Islet precursor cell (in vitro differentiated cells): ENCODE measurements at regions not wholly inside any gene's neighbourhood (a gene's known extent, or its start where the extent isn't known, plus 50 kb on each side); places are given as distances from the start of the nearest gene placed in this dataset.
A peak's percentile ranks its signal among the peaks of the same experiment; 100 is the strongest.
"Not testable (repeated sequence)": the region's sequence is repeated elsewhere in the genome, so short reads cannot be mapped to it uniquely, and the experiment has no call there.

ENCODE experiments used
- DNase-seq: peaks from one replicate; pipeline ENCODE4 v3.0.0-alpha.2; 2018

DNA sequence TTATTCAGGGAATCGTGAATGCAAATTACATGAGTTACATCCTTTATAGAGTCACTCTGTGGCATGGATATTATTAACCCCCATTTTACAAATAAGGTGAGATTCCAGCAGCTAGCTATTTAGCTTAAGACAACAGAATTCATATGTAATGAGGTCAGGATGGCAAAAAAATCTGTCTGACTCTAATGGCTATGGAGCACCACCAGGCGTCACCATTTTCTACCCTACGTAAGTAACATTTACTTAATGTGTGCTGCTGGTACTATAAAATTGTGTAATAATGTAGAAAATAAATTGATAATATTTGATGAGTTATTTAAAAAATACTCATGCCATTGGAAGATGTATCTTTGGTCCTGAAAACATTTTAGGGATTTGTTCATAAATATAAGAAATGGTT, 2040.1 kb upstream of the LRRTM1 start:
- DNase-seq, result no peak

GRCh38 chr2:82342356-82342755, 2037.8 kb upstream of the LRRTM1 start:
- DNase-seq, result no peak

GRCh38 chr2:82340578-82341053, 2036.1 kb upstream of the LRRTM1 start:
- DNase-seq, result peak; percentile 62

- DNase-seq, result no peak
Measured at GRCh38 chr2:82339805-82340204, 2035.3 kb upstream of the LRRTM1 start.

GRCh38 chr2:82333697-82334096, 2029.1 kb upstream of the LRRTM1 start:
- no peak for DNase-seq

- no peak for DNase-seq
Measured at GRCh38 chr2:82330155-82330554, 2025.6 kb upstream of the LRRTM1 start.

GRCh38 chr2:82326180-82326767, 2021.7 kb upstream of the LRRTM1 start:
- not testable (repeated sequence) for DNase-seq

DNA sequence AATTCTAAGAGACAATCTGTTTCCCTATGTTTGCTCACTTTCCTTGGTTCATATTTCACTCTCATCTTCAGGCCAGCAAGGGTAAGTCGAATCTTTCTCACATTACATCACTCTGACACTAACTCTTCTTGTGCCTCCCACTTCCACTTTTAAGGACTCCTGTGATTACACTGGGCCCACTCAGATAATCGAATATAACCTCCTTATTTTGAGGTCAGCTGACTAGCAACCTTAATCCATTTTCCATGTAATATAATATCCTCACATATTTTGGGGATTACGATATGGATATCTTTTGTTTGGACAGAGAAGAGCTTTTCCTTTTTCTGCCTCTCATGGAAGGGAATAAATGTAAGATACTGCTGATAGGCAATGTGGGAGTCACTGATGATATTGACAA, 2015.7 kb upstream of the LRRTM1 start:
- no peak for DNase-seq

DNA sequence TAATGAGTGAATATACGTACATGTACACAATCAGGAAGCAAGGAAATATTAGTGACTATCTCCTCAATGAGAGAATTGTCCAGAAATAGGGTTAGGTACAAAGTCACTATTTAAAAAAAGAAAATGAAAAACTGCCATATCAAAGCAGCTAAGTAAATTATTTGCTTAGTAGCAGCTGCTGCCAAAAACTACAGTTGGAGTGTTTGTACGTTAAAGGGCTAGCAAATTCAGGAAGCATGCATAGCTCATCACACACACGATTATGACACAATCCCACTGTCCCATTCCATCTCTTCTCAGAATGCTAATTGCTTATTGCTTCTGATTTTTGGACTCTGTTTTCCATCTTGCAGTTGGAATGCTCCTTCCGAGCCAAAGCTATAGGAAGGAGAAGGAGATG, 2012.5 kb upstream of the LRRTM1 start:
- DNase-seq, result no peak

DNA sequence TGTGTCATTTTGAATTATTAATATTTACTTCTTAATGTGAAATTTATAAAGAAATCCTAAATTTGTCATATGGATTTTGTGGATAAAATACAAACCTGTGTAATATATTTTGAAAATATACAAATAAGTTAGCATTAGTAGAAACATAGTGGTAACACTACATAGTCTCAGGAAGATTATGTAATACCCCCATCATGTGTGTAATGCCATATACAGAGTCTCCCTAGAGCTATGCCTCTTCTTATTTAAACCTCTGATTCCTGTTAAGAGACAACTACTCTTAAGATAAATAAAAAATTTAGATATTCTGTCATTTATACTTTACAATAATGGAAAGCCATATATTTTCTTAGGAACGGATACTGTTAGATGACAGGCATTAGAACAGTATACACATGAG, 2012.0 kb upstream of the LRRTM1 start:
- no peak for DNase-seq

- DNase-seq, result no peak
Measured at GRCh38 chr2:82314836-82315472, 2010.4 kb upstream of the LRRTM1 start.

GRCh38 chr2:82307511-82307910, 2003.0 kb upstream of the LRRTM1 start:
- DNase-seq, result no peak

GRCh38 chr2:82301506-82301905, 1997.0 kb upstream of the LRRTM1 start:
- no peak for DNase-seq

DNA sequence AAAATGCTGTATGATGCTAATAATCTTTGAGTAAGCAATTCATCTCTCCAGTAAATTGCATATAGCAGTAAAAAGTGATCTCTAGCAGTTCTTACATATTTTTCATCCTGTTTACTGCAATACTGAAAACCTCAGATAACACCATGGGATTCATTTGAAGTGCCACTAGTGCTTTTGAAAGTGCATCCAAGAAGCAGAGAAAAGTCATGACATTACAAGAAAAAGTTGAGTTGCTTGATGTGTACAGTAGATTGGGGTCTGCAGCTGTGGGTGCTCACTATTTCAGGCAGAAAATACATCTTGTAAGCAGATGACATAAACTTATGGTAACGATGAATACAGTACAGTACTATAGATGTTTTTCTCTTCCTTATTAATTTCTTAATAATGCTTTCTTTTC, 1984.9 kb upstream of the LRRTM1 start:
- no peak for DNase-seq

DNA sequence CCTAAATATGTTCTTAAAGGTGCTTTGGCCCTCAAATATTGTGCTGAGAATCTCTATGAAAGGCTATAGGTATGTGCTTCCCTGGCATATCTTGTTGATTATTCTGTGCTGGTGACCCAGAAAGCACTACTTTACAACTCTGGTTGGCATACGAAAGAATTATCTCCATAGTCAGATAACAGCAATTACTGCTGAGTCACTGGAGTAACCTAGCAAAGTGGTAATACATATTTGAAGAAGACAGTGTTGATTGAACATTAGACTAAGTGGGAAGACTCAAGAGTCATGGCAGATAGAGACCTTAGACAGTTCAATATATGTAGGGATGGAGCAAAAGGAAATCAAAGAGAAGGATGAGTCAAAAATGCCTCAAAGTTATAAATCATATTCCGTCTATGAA, 1978.5 kb upstream of the LRRTM1 start:
- DNase-seq, result no peak

DNA sequence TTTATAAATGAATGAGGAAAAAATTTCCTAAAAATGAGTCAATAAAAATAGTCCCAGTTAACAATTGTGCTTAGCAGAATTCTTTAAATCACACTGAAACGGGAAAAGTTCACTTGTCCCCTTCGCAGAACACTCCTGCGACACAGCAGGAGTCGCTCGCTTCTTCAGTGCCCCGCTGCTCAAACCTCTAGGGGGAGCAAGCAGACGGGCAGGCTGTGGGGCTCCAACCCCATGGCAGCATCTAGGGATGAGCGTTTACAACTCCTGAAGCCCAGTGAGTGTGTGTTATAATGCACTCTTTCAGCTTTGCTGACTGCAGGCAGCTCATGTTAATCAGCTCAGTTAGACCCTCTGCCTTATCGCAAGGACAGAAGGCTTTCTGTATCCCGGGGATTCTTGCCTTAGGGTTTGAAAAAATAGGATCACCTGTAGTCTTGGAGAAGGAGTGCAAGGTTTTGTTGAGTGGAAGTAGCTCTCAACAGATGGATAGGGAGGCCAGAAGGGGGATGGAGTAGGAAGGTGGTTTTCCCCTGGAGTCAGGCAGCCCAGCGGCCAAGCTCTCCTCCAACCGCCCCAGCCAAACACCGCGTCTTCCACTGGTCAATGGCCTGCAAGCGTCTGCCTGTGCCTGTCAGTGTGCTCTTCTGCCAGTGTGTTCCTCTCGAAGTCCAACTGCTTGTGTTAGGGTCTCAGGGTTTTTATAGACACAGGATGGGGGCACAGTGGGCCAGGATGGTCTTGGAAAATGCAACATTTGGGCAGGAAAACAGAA, 1977.7 kb upstream of the LRRTM1 start:
- peak; percentile 77 for DNase-seq

DNA sequence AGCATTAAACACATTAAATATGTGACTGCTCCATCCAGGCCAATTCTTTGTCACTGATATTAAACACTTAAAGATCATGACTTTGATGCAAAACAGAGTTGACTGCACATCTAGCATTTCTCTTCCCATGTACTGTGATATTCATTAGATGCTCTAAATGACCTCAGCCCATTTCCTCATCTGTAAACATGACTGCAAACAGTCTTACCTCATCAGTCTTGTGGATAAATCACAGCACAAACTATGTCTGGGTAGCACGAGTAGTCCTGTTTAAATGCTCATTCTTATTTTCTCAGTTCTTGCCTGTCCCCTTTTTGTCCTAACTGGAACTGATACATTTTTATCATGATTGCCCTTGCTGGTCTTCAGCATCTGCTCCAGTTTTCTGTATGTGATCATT, 1974.8 kb upstream of the LRRTM1 start:
- DNase-seq, result no peak

- no peak for DNase-seq
Measured at GRCh38 chr2:82278416-82278815, 1973.9 kb upstream of the LRRTM1 start.

DNA sequence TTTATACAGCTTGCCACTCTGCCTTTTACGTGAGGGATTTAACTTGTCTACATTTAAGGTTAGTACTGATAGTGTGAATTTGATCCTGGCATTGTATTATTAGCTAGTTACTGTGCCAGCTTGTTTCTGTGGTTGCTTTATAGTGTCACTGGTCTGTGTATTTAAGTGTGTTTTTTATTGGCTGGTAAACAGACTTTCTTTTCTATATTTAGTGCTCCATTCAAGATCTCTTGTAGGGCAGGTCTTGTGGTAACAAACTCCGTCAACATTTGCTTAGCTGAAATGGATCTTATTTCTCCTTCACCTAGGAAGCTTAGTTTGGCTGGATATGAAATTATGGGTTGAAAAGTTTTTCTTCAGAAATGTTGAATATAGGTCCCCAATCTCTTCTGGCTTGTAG, 1971.0 kb upstream of the LRRTM1 start:
- DNase-seq, result no peak

GRCh38 chr2:82268446-82268845, 1963.9 kb upstream of the LRRTM1 start:
- DNase-seq, result no peak

DNA sequence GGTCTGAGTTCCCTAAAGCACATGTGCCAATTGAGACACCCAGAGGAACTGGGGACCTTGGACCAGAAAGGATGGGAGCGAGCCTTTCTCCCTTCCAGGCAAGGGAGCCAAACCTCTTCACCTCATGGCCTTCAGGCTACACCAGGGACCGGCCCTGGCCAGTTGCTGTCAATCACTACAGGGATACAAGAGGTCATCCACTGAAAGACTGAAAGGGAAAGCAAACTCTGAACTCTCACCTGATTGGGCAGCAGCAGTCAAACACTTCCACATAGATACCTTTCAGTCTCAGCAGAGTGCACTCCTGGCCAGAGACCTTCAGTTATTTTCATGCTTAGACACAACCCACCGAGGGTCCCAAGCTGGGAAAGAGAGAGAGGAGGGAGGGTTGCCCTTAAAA, 1956.0 kb upstream of the LRRTM1 start:
- no peak for DNase-seq

DNA sequence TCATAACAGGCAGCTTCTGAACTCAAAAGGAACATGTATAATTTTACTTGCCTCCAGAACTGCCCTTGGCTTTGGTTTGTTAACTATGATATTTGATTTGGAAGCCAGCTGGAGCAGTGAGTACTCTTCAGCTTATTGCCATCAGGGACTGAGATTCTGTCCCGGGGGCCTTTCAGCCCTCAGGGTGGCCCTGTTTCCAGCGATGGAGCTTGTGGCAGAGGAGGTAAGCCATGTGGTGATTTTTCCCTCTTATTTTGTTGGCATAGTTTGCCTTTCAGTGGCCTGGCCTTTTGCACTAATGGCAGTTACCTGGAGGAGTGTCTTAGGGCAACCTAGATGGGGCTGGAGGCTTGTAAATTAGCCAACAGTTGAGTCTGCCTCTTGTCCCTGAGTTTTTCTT, 1955.0 kb upstream of the LRRTM1 start:
- DNase-seq, result no peak

GRCh38 chr2:82257796-82258555, 1953.4 kb upstream of the LRRTM1 start:
- no peak for DNase-seq
